PC-3 (cell line): ENCODE measurements at regions not wholly inside any gene's neighbourhood (a gene's known extent, or its start where the extent isn't known, plus 50 kb on each side); places are given as distances from the start of the nearest gene placed in this dataset.

ENCODE experiments used
- ATAC-seq: fragments of 200-7000 bp; cut with Tn5 transposase; 2 replicates; pipeline ENCODE4 v1.9.1; 2020; ENCODE audit warnings: mild to moderate bottlenecking, moderate library complexity
- BruUV-seq: library from RNA; stranded (reverse); fragments of 400-500 nt; replicated peaks from 2 replicates; lab custom pipeline; 2021; lab: Mats Ljungman, UMichigan
- CTCF ChIA-PET: fragments of 300-600 bp; sonication (Branson Sonifier 250); formaldehyde crosslinking; loops from one replicate; lab custom pipeline; 2022; ENCODE audit warnings: antibody characterized with exemption; lab: Charles Lee
- POLR2A ChIA-PET: fragments of 300-600 bp; sonication (Branson Sonifier 250); formaldehyde crosslinking; loops from one replicate; lab custom pipeline; 2022; ENCODE audit warnings: antibody characterized with exemption; ENCODE audit not compliant: unreplicated experiment; lab: Charles Lee
- DNase-seq: peaks from one replicate; pipeline ENCODE4 v3.0.0-alpha.2; 2015
- H2AFZ ChIP-seq: fragments of 300-600 bp; sonication (generic); 2 replicates; pipeline ENCODE4 v1.6.0; 2016; ENCODE audit warnings: antibody characterized with exemption, low read length
- H3F3A ChIP-seq: fragments of 300-600 bp; sonication (generic); one replicate; pipeline ENCODE4 v1.6.0; 2017; ENCODE audit warnings: antibody characterized with exemption, low read length, control low read depth, mild to moderate bottlenecking; ENCODE audit not compliant: unreplicated experiment
- H3K27ac ChIP-seq: fragments of 300-600 bp; sonication (generic); 2 replicates; pipeline ENCODE4 v1.5.1; 2016; ENCODE audit warnings: mild to moderate bottlenecking, low read length
- H3K27me3 ChIP-seq: fragments of 300-600 bp; sonication (generic); 2 replicates; pipeline ENCODE4 v1.6.1; 2016; ENCODE audit warnings: low read length, mixed read lengths
- H3K36me3 ChIP-seq: fragments of 300-600 bp; sonication (generic); 2 replicates; pipeline ENCODE4 v1.6.1; 2016; ENCODE audit warnings: low read depth, mixed run types, low read length, mixed read lengths
- H3K4me1 ChIP-seq: fragments of 300-600 bp; sonication (generic); 2 replicates; pipeline ENCODE4 v1.5.1; 2016; ENCODE audit warnings: low read length; ENCODE audit not compliant: insufficient read depth
- H3K4me2 ChIP-seq: fragments of 300-600 bp; sonication (generic); 2 replicates; pipeline ENCODE4 v1.6.0; 2016; ENCODE audit warnings: low read length
- H3K4me3 ChIP-seq: fragments of 300-600 bp; sonication (generic); 2 replicates; pipeline ENCODE4 v1.5.1; 2016; ENCODE audit warnings: mild to moderate bottlenecking, low read length, mixed read lengths
- H3K79me2 ChIP-seq: fragments of 300-600 bp; sonication (generic); 2 replicates; pipeline ENCODE4 v1.6.1; 2017; ENCODE audit warnings: low read length, mixed read lengths
- H3K9ac ChIP-seq: fragments of 300-600 bp; sonication (generic); 2 replicates; pipeline ENCODE4 v1.6.0; 2016; ENCODE audit warnings: mild to moderate bottlenecking, low read length
- H3K9me2 ChIP-seq: fragments of 300-600 bp; sonication (generic); replicated peaks from 2 replicates; pipeline ENCODE4 v1.6.1; 2016; ENCODE audit warnings: mixed run types, low read length, mixed read lengths
- H3K9me3 ChIP-seq: fragments of 300-600 bp; sonication (generic); 2 replicates; pipeline ENCODE4 v1.6.1; 2016; ENCODE audit warnings: low read length, mixed read lengths
- H4K20me1 ChIP-seq: fragments of 300-600 bp; sonication (generic); 2 replicates; pipeline ENCODE4 v1.6.1; 2016; ENCODE audit warnings: low read length, mixed read lengths
- EZH2 ChIP-seq: fragments of 300-600 bp; sonication (generic); IDR thresholded peaks from one replicate; pipeline ENCODE4 v1.6.1; 2017; ENCODE audit warnings: antibody characterized with exemption, mild to moderate bottlenecking, low read length; ENCODE audit not compliant: unreplicated experiment
- EZH2phosphoT487 ChIP-seq: fragments of 300-600 bp; sonication (generic); IDR thresholded peaks from 2 replicates; pipeline ENCODE4 v1.6.1; 2018; ENCODE audit warnings: mild to moderate bottlenecking, antibody characterized with exemption, low read length, borderline replicate concordance
- intact Hi-C: fragments of 100-400 bp; cut with micrococcal nuclease; formaldehyde crosslinking; loops from 2 replicates; pipeline ENCODE4 v1.9.0; 2023
- TF ChIP-seq, protein P1 (sequence below): fragments of 300-600 bp; sonication (generic); conservative IDR thresholded peaks from 2 replicates; pipeline ENCODE4 v1.5.1; 2017; ENCODE audit warnings: antibody characterized with exemption, low read depth, mild to moderate bottlenecking, low read length

DNA sequence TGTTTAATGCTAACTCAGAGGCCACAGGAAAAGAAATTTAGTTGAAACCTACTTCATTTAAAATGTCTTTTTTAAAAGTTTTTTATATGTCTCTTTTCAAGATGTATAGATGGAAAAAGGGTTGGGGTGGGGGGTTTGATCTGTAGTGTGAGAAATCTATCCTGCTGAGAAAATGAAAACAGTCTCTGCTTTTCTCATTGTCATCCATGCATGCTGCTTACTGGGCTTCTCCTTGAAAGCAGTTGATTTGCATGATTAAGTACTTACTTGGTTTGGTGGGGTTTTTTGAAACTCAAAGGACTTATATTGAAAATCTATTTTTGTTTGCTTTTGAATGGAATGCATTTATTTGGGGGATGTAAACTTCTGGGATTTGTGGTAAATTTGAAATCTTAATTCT lies 313.6 kb upstream of the DKK2 start:
- no peak for DNase-seq

DNA sequence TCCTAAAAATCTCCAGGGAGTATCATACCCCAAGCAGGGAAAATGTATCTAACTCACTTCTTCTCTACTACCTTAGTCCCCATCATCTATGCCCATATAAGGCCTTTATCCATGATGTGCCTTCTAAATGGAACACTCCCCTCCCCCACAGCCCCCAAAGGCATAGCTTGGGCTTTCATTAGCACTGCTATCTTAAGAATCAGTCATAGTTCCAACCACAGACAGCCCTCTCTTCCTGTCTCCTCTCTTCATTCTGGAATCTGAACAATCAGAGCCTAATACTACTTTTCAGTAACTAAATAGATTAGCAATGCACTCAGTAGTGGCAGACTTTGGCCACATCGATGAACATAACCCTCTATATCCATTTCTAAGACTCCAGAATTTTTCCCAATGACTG lies 313.2 kb upstream of the DKK2 start:
- intact Hi-C loops: no loop called here
- Histone ChIP-seq H3K4me3 (no peak overlapping the region), H3K79me2 (no peaks in the 10 kb centered on the region), H3F3A (no peaks in the 10 kb centered on the region), H3K4me1 (no peaks in the 10 kb centered on the region), H3K9me2 (no peaks in the 10 kb centered on the region), H3K4me2 (no peak overlapping the region), H3K27me3 (no peaks in the 10 kb centered on the region), H3K27ac (no peak overlapping the region), H3K9me3 (no peaks in the 10 kb centered on the region), H3K9ac (no peak overlapping the region), H2AFZ (no peak overlapping the region), H3K36me3 (no peaks in the 10 kb centered on the region), H4K20me1 (no peaks in the 10 kb centered on the region)
- ChIA-PET CTCF (no interaction called here), POLR2A (no interaction called here)
- ATAC-seq (no peak), DNase-seq (no peak)
- TF ChIP-seq, protein P1, sequence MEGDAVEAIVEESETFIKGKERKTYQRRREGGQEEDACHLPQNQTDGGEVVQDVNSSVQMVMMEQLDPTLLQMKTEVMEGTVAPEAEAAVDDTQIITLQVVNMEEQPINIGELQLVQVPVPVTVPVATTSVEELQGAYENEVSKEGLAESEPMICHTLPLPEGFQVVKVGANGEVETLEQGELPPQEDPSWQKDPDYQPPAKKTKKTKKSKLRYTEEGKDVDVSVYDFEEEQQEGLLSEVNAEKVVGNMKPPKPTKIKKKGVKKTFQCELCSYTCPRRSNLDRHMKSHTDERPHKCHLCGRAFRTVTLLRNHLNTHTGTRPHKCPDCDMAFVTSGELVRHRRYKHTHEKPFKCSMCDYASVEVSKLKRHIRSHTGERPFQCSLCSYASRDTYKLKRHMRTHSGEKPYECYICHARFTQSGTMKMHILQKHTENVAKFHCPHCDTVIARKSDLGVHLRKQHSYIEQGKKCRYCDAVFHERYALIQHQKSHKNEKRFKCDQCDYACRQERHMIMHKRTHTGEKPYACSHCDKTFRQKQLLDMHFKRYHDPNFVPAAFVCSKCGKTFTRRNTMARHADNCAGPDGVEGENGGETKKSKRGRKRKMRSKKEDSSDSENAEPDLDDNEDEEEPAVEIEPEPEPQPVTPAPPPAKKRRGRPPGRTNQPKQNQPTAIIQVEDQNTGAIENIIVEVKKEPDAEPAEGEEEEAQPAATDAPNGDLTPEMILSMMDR: no peak
- TF ChIP-seq EZH2phosphoT487 (no peak), EZH2 (no peak)
- BruUV-seq: no TSS peak

More for the DNA sequence above, 313.6 kb upstream of the DKK2 start:
- Histone ChIP-seq H4K20me1 (no peaks in the 10 kb centered on the region), H3K9ac (no peak overlapping the region), H3K79me2 (no peaks in the 10 kb centered on the region), H2AFZ (no peak overlapping the region), H3K4me2 (no peak overlapping the region), H3K9me3 (no peaks in the 10 kb centered on the region), H3K36me3 (no peaks in the 10 kb centered on the region), H3F3A (no peaks in the 10 kb centered on the region), H3K4me3 (no peak overlapping the region), H3K27ac (no peak overlapping the region), H3K27me3 (no peaks in the 10 kb centered on the region), H3K4me1 (no peaks in the 10 kb centered on the region), H3K9me2 (no peaks in the 10 kb centered on the region)
- no peak for ATAC-seq
- ChIA-PET CTCF (no interaction called here), POLR2A (no interaction called here)
- no peak for TF ChIP-seq EZH2phosphoT487
- no peak for TF ChIP-seq EZH2
- TF ChIP-seq, protein P1: no peak
- intact Hi-C loops: no loop called here
- no TSS peak for BruUV-seq

- Histone ChIP-seq H3K9me2 (no peaks in the 10 kb centered on the region), H3K4me1 (no peaks in the 10 kb centered on the region), H4K20me1 (no peaks in the 10 kb centered on the region), H3K27ac (no peak overlapping the region), H3K9ac (no peak overlapping the region), H2AFZ (no peak overlapping the region), H3K4me2 (no peak overlapping the region), H3K79me2 (no peaks in the 10 kb centered on the region), H3K4me3 (no peak overlapping the region), H3K27me3 (no peaks in the 10 kb centered on the region), H3F3A (no peaks in the 10 kb centered on the region), H3K9me3 (no peaks in the 10 kb centered on the region), H3K36me3 (no peaks in the 10 kb centered on the region)
- no TSS peak for BruUV-seq
- no peak for DNase-seq
- ChIA-PET CTCF (no interaction called here), POLR2A (no interaction called here)
- no peak for ATAC-seq
- TF ChIP-seq EZH2phosphoT487 (no peak), EZH2 (no peak)
- TF ChIP-seq, protein P1: no peak
- intact Hi-C loops: no loop called here
Observed at GRCh38 chr4:107348188-107349050, 312.3 kb upstream of the DKK2 start.
